ENCODE measurements at regions not wholly inside any gene's neighbourhood (a gene's known extent, or its start where the extent isn't known, plus 50 kb on each side); places are given as distances from the start of the nearest gene placed in this dataset.

- no peaks in the 10 kb centered on the region for H3K36me3 ChIP-seq
- no peak for TF ChIP-seq CTCF (IDR thresholded peaks at IDR 0.05; ENCODE audit: low read depth, low read length)
- no peak overlapping the region for H3K4me3 ChIP-seq
- no peak overlapping the region for H3K27ac ChIP-seq
- no peak for DNase-seq (ENCODE audit: low read depth in 1 of 2, low spot score in 1 of 2)
- no peaks in the 10 kb centered on the region for H3K4me1 ChIP-seq (ENCODE audit: low read depth)
- H3K9me3 ChIP-seq (ENCODE audit: low read depth): no peaks in the 10 kb centered on the region
- peaks cover 2% of the 10 kb centered on the region for H3K27me3 ChIP-seq
Observed at GRCh38 chr20:30598460-30599230, 658.8 kb upstream of the DEFB115 start.

- Histone ChIP-seq H3K9me3 (ENCODE audit: low read depth) (no peaks in the 10 kb centered on the region), H3K4me3 (no peak overlapping the region), H3K4me1 (ENCODE audit: low read depth) (no peaks in the 10 kb centered on the region), H3K36me3 (no peaks in the 10 kb centered on the region), H3K27ac (no peak overlapping the region), H3K27me3 (no peaks in the 10 kb centered on the region)
- TF ChIP-seq CTCF (IDR thresholded peaks at IDR 0.05; ENCODE audit: low read depth, low read length): no peak
- DNase-seq (ENCODE audit: low read depth in 1 of 2, low spot score in 1 of 2): no peak
Observed at GRCh38 chr20:30599990-30600389, 657.5 kb upstream of the DEFB115 start.

- Histone ChIP-seq H3K9me3 (ENCODE audit: low read depth) (no peaks in the 10 kb centered on the region), H3K36me3 (no peaks in the 10 kb centered on the region), H3K4me3 (no peak overlapping the region), H3K4me1 (ENCODE audit: low read depth) (no peaks in the 10 kb centered on the region), H3K27ac (no peak overlapping the region), H3K27me3 (no peaks in the 10 kb centered on the region)
- no peak for TF ChIP-seq CTCF (IDR thresholded peaks at IDR 0.05; ENCODE audit: low read depth, low read length)
- DNase-seq (ENCODE audit: low read depth in 1 of 2, low spot score in 1 of 2): no peak
Observed at GRCh38 chr20:30601974-30602373, 655.5 kb upstream of the DEFB115 start.

GRCh38 chr20:30602424-30602823 is 655.0 kb upstream of the DEFB115 start:
- Histone ChIP-seq H3K9me3 (ENCODE audit: low read depth) (no peaks in the 10 kb centered on the region), H3K27ac (no peak overlapping the region), H3K4me3 (no peak overlapping the region), H3K27me3 (no peaks in the 10 kb centered on the region), H3K36me3 (no peaks in the 10 kb centered on the region), H3K4me1 (ENCODE audit: low read depth) (no peaks in the 10 kb centered on the region)
- DNase-seq (ENCODE audit: low read depth in 1 of 2, low spot score in 1 of 2): no peak
- TF ChIP-seq CTCF (IDR thresholded peaks at IDR 0.05; ENCODE audit: low read depth, low read length): no peak

- Histone ChIP-seq H3K27me3 (peaks cover 6% of the 10 kb centered on the region), H3K36me3 (no peaks in the 10 kb centered on the region), H3K4me1 (ENCODE audit: low read depth) (no peaks in the 10 kb centered on the region), H3K4me3 (no peak overlapping the region), H3K9me3 (ENCODE audit: low read depth) (no peaks in the 10 kb centered on the region), H3K27ac (no peak overlapping the region)
- DNase-seq (ENCODE audit: low read depth in 1 of 2, low spot score in 1 of 2): no peak
- TF ChIP-seq CTCF (IDR thresholded peaks at IDR 0.05; ENCODE audit: low read depth, low read length): no peak
Observed at GRCh38 chr20:30606990-30607389, 650.5 kb upstream of the DEFB115 start.

Data from cardiac muscle cell (in vitro differentiated cells and primary cell).